ENCODE measurements at regions not wholly inside any gene's neighbourhood (a gene's known extent, or its start where the extent isn't known, plus 50 kb on each side); places are given as distances from the start of the nearest gene placed in this dataset.

DNA sequence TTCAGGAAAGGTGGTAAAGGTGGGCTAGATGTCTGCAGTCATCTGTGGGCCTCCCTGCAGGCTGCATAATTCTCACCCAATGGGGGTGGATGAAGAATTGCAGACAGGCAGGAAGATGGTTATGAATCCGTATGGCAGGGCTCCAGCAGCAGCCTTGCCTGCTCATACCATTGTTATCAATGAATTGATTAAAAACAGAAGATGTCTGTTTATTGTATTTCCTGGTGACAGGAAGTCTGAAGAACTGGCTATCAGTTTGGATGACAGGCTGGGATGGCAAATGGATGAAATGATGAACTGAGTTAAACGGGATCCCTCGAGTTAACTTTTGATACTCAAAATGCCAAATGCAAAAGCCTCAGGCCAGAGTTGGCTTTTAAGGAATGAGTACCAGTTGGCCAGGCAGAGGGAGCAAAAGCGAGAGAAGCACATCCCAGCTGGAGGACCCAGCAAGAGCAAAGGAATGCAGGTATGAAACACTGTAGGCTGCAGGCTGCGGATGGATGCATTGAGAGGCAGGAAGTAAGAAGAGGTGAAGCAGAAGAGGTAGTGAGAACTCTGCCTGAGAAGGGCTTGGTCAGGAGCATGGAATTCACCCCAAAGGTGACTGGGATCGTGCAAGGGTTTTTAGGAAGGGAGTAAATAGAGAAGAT is 550.0 kb upstream of the TBX3 start:
- TF ChIP-seq ZNF274 (IDR thresholded peaks at IDR 0.05; ENCODE audit: low read depth, low read length): no peak
- TF ChIP-seq SUZ12 (IDR thresholded peaks at IDR 0.05; ENCODE audit: extremely low read depth, insufficient read depth, insufficient read length): no peak
- TF ChIP-seq YY1 (IDR thresholded peaks at IDR 0.05; ENCODE audit: insufficient read depth, insufficient read length): no peak

All from NT2/D1 (cell line).